Stimulated activated CD4-positive, alpha-beta T cell treated with anti-CD3 and anti-CD28 coated beads, Interleukin-12 subunit alpha, Interleukin-12 subunit beta, amount 100 ng/mL, for 24 hours (primary cell): ENCODE measurements at regions not wholly inside any gene's neighbourhood (a gene's known extent, or its start where the extent isn't known, plus 50 kb on each side); places are given as distances from the start of the nearest gene placed in this dataset.
"Not testable (repeated sequence)": the region's sequence is repeated elsewhere in the genome, so short reads cannot be mapped to it uniquely, and the experiment has no call there.

Experiments
- DNase-seq, 2 experiments: peaks; one replicate each; pipeline ENCODE4 v3.0.0-alpha.2; 2020; ENCODE audit warnings: low read depth in 2 of 2

GRCh38 chr7:17437586-17437985, 139.1 kb downstream of the AHR start:
- no peak for DNase-seq

- DNase-seq, result not testable (repeated sequence)
These were observed 141.8 kb downstream of the AHR start for GRCh38 chr7:17440025-17440784.

GRCh38 chr7:17440831-17441230, 142.4 kb downstream of the AHR start:
- DNase-seq, result no peak

- no peak for DNase-seq
These were observed 143.1 kb downstream of the AHR start for GRCh38 chr7:17441557-17441956.

GRCh38 chr7:17444151-17444550, 145.7 kb downstream of the AHR start:
- no peak for DNase-seq

GRCh38 chr7:17444673-17445072, 146.2 kb downstream of the AHR start:
- no peak for DNase-seq

- no peak for DNase-seq
These were observed 147.9 kb downstream of the AHR start for GRCh38 chr7:17446340-17446739.

- no peak for DNase-seq
These were observed 149.5 kb downstream of the AHR start for GRCh38 chr7:17447728-17448478.

GRCh38 chr7:17448479-17449423, 150.3 kb downstream of the AHR start:
- no peak for DNase-seq

- no peak for DNase-seq
These were observed 158.1 kb downstream of the AHR start for GRCh38 chr7:17456541-17456940.

- DNase-seq, result no peak
These were observed 161.5 kb downstream of the AHR start for GRCh38 chr7:17460001-17460400.

- no peak for DNase-seq
These were observed 162.2 kb downstream of the AHR start for GRCh38 chr7:17460665-17461064.

- no peak for DNase-seq
These were observed 163.7 kb downstream of the AHR start for GRCh38 chr7:17462131-17462631.

GRCh38 chr7:17463511-17464085, 165.1 kb downstream of the AHR start:
- no peak for DNase-seq

GRCh38 chr7:17466216-17466615, 167.8 kb downstream of the AHR start:
- DNase-seq, result no peak

- DNase-seq, result no peak
These were observed 169.0 kb downstream of the AHR start for GRCh38 chr7:17467386-17467945.

- DNase-seq, result no peak
These were observed 172.9 kb downstream of the AHR start for GRCh38 chr7:17471325-17471724.

- no peak for DNase-seq
These were observed 174.1 kb downstream of the AHR start for GRCh38 chr7:17472518-17472917.

- no peak for DNase-seq
These were observed 174.5 kb downstream of the AHR start for GRCh38 chr7:17472939-17473338.

GRCh38 chr7:17474724-17475344, 176.4 kb downstream of the AHR start:
- no peak for DNase-seq

- DNase-seq, result no peak
These were observed 178.7 kb downstream of the AHR start for GRCh38 chr7:17477182-17477581.
